ENCODE measurements at regions not wholly inside any gene's neighbourhood (a gene's known extent, or its start where the extent isn't known, plus 50 kb on each side); places are given as distances from the start of the nearest gene placed in this dataset.
"Not testable (repeated sequence)": the region's sequence is repeated elsewhere in the genome, so short reads cannot be mapped to it uniquely, and the experiment has no call there.

- TF ChIP-seq CTCF, POLR2A (IDR thresholded peaks at IDR 0.05): not testable (repeated sequence)
Observed at GRCh38 chr14:105663323-105663722, 136.9 kb downstream of the TMEM121 start.
